ENCODE measurements at regions not wholly inside any gene's neighbourhood (a gene's known extent, or its start where the extent isn't known, plus 50 kb on each side); places are given as distances from the start of the nearest gene placed in this dataset.
"Not testable (repeated sequence)": the region's sequence is repeated elsewhere in the genome, so short reads cannot be mapped to it uniquely, and the experiment has no call there.

- no peak for DNase-seq (ENCODE audit: low read depth)
These were observed 270.2 kb upstream of the MVB12B start for GRCh38 chr9:126056312-126057021.

DNA sequence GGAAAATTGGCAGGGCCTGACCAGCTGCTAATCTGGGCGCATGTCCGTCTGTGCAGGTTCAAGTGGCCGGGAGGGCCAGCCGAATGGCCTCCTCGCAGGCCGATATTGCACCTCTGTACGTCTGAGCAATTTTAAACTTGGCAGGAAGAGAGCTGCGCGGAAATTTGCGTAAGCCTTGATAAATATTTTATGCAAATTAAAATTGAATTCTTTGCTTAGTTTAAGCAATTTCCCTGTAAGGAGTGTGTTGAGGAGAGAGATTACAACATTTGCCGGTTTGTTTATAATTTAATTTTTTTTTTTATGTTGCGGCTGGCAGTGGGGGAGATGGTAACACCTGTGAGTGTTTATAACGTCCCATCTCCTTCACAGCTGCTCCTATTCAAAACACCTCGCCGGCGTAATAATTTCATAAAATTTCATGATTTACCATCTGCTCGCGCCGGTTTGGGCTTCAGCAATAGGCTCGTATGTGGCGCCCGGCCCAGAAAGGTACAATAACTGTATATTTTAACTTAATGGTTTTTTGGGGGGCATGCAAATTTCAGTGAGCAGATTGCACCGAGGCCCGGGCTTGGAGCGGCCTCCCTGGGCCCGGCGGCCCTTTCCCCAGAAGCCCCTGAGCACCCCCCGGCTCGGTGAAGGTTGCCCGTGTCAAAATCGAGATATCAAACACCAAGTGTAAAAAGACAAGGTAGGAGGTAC, 269.4 kb upstream of the MVB12B start:
- no peak for DNase-seq (ENCODE audit: low read depth)

DNA sequence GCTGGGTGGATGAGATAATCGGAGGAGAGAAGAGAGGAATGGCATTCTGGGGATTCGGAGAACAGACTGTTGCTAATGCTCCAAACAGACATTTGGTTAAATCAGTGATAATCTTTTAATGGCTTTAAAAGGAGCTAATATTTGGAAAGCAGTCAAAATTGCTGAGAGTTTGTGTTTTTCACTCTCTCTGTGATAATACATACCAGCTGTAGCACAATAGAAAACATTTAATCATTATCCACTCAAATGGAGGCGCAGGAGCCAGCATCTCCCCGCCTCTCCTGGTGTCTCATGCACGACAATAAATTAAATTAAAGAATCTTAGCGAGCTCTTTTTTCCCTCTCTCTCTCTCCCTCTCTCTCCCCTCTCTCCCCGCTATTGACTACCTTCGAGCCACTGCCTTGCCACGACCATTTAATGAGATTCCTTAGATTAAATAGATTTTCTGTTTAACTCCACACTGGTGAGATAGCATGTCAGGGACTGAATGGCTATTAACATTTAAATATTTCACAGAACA, 268.6 kb upstream of the MVB12B start:
- no peak for DNase-seq (ENCODE audit: low read depth)

GRCh38 chr9:126058591-126058990, 268.0 kb upstream of the MVB12B start:
- DNase-seq (ENCODE audit: low read depth): no peak

GRCh38 chr9:126061575-126061974, 265.1 kb upstream of the MVB12B start:
- no peak for DNase-seq (ENCODE audit: low read depth)

GRCh38 chr9:126062158-126062886, 264.3 kb upstream of the MVB12B start:
- DNase-seq (ENCODE audit: low read depth): no peak

DNA sequence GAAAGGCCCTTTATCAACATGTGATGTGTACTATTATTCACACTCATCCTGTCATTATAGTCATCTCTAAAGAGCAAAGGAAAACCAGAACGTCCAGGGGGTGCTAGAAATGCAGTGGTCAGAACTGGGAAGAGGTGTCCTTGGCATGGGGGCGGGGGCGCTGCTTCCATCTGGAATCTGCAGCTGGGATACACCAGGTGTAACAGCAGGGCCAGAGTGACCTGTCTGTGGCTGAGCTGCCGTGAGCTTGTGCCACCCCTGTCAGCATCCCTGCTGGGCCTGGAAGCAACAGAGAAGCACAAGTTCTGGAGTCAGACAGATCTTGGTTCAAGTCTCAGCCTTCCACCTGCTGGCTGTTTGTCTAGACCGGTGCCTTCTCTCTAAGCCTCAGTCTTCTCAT, 263.3 kb upstream of the MVB12B start:
- DNase-seq (ENCODE audit: low read depth): no peak

DNA sequence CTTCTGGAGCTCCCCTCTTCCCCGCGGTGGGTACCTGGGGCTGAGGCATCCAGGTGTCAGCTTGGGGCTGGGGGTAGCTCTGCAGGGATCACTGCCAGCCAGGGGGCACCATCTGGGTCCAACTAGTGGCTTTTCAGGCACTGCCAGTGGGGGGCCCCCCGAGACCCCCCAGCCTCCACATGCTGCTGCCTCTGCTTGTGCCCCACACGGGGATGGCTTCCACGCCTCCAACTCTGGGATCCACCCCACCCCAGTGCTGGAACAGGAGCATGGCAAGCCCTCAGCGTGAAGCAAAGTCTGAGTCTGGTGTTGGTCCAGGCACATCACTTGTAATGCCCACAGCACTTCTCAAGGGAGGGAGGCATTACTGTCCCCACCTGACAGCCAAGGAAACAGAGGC, 260.5 kb upstream of the MVB12B start:
- DNase-seq (ENCODE audit: low read depth): no peak

DNA sequence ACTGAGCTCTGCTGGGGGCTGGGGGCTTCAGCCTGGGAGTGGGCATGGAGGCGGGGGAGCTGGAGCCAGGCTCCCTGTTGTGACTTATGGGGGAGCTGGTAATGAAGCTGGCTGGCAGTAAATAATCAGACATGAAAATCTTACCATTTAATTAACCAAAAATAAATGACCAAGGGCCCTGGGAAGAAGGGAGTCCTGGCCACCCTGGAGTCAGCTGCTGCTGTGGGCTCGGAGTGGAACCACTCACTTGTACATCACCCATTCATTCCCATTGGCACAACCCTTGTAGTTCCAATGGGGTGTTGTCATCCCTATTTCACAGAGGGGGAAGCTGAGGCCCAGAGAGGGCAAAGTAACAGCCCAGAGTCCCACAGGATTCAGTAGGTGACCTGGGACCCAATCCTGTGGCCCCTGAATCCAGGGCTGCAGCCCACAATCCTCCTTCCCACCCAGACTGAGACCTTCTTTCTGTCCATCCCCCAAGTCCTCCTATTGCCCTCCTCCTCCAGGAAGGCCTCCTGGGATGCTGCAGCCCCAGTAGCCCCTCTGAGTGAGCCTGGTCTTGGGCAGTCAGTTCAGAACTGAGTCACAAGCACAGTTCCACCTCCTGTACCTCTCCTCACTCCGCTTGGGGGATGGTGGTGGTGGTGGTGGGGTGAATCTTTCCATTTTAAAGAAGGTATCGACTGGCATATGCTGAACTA, 259.4 kb upstream of the MVB12B start:
- DNase-seq (ENCODE audit: low read depth): no peak

DNA sequence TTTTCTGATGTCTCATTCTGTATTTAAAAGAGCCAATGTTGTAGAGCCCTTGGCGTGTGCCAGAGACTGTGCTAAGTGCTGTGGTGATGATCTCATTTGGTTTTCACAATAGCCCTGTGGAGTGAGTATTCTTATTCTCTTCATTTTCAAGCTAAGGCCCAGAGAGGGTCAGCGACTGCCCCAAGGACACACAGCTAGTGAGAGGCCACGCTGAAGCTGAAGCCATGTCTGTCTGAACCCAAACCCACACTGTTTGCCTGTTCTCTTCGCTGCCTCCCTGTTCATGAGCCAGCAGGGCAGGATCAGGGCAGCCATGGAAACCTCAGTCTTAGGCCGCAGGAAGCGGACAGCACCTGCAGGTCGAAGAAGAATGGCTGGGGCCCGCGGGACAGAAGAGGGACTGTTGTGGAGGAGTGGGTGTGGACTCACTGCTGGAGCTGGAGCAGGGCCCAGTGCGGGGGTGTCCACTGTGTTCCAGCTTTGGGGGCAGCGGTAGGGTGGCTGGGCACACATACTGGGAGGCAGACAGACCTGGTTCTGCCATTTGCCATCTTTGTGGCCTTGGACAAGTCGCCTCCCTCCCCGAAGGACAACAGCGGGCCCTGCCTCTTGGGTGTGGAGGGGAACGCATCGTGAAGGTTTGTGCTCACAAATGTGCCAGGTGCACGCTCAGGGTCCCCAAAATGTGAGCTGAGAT, 257.9 kb upstream of the MVB12B start:
- no peak for DNase-seq (ENCODE audit: low read depth)

DNA sequence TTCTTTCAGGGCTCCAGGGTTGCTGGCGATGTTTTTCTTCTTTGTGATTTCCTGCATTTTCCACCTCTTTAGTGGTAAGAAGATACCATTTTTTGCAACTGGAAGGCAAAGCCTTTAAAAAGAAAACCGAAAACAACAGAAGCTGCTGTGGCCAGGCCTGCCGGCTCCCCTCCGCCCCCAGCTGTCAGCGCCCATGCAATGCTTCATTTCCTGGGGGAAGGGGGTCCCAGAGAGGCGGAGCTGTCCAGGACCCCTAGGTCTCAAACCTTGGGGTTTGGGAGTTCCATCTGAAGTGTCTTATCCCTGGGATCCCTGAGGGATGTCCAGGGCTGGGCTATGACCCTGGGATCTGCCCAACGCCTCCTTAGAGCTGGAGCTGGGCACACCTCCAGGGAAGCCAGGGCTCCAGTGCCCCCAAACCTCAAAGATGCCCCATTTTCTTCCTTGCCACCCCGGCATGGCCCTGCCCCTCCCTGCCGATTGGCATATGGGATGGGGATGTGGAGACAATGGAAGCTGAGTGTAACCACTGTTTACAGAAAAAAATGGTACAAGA, 257.2 kb upstream of the MVB12B start:
- DNase-seq (ENCODE audit: low read depth): no peak

DNA sequence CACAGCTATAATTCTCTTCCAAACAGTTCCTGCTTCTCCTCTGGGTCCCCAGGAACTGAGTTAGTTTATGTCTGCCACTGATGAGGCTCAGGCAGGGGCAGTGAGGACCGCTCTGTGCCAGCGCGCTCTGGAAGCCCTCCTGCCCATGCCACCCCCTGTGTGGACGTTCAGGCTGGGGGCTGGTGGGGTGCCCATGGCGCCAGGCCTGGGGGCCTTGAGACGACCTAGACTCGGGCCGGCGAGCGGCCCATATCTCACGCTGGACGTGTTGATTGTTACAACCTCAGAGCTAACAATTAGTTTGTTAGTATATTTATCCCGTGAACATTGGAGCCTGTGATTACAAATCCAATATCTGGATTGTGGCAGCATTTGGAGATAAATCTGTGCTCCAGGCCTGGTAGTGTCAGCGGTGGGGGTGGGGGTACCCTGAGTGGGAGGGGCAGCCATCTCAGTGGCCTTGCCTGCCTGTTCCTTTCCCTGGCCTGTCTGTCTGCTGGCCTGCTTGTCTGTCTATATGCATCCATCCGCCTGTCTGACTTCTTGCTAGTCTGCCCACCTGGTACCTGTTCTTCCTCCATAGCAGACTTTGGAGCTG, 256.5 kb upstream of the MVB12B start:
- no peak for DNase-seq (ENCODE audit: low read depth)

- no peak for DNase-seq (ENCODE audit: low read depth)
These were observed 255.4 kb upstream of the MVB12B start for GRCh38 chr9:126071076-126071750.

DNA sequence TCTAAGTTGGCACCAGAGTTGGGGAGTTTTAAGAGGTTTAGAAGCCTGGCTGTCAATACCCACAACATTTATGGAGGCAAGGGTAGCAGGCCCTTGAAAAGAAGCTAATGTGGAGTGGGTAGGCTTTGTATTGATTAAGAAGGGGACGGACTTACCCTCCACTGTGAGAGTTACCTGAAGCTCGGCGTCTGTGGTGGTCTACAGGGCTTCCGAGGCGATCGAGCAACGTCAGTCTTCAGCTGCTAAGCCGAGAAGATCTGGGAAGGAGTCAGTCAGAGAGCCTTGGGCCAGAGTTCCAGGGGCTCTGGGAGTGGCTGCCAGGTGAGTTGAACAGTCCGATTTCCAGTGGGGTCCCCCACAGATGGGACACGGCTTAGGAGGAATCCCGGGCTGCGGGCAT, 249.0 kb upstream of the MVB12B start:
- DNase-seq (ENCODE audit: low read depth): not testable (repeated sequence)

DNA sequence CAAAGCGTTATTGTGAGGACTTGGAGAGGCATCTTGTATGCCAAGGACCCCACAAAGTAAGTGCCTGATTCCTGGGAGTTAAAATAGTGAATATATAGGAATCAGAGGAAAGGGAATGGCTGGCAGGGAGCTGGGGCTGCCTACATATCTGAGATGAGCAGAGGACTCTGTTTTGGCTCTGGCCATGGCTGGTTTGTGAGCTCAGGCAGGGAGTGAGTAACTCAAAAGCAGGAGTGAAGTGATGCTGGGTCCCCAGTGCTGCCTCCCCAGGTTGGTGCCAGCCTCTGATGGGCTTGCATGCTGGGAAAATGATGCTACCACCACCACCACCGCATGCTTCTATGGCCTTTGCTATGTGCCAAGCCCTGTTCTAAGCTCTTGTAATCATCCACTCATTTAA, 246.0 kb upstream of the MVB12B start:
- DNase-seq (ENCODE audit: low read depth): no peak

- DNase-seq (ENCODE audit: low read depth): no peak
These were observed 244.9 kb upstream of the MVB12B start for GRCh38 chr9:126081746-126082145.

GRCh38 chr9:126084008-126084407, 242.6 kb upstream of the MVB12B start:
- no peak for DNase-seq (ENCODE audit: low read depth)

GRCh38 chr9:126084696-126085095, 241.9 kb upstream of the MVB12B start:
- no peak for DNase-seq (ENCODE audit: low read depth)

DNA sequence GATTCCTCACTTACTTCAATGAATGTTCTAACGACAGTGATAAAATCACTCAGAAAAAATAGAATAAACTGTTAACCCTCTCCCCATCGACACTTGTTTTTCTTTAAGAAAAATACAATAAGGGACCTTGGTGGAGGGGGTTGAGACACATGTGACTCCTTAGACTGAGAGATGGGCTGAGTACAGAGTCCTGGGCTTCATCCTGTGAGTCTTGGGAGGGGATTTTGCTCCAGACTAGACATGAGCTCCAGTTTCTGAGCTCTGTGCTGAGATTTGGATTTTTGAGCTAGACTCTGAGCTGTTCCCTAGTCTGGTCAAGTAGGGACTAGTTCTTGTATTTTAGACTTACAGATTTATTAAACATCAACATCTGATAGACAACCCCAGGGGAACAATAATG, 241.5 kb upstream of the MVB12B start:
- no peak for DNase-seq (ENCODE audit: low read depth)

- DNase-seq (ENCODE audit: low read depth): no peak
These were observed 238.3 kb upstream of the MVB12B start for GRCh38 chr9:126088336-126088735.

Data from stimulated activated CD8-positive, alpha-beta memory T cell treated with anti-CD3 and anti-CD28 coated beads, Interleukin-7, amount 100 ng/mL, for 24 hours (primary cell).